K562 (cell line): ENCODE measurements at regions not wholly inside any gene's neighbourhood (a gene's known extent, or its start where the extent isn't known, plus 50 kb on each side); places are given as distances from the start of the nearest gene placed in this dataset.
A peak's percentile ranks its signal among the peaks of the same experiment; 100 is the strongest.

ENCODE experiments used
- ATAC-seq: fragments of 200-7000 bp; cut with Tn5 transposase; 3 replicates; pipeline ENCODE4 v1.9.1; 2020; ENCODE audit warnings: moderate library complexity
- BruUV-seq: library from RNA; stranded (reverse); fragments of 400-500 nt; replicated peaks from 2 replicates; lab custom pipeline; 2021; lab: Mats Ljungman, UMichigan
- CTCF ChIA-PET: fragments of 300-600 bp; formaldehyde crosslinking; extraction: SDS; loops from one replicate; lab custom pipeline; 2021; ENCODE audit warnings: low intra/inter-chr PET ratio; lab: Yijun Ruan, JAX
- POLR2A ChIA-PET: fragments of 300-600, 350-650 bp; sonication (Branson Sonifier 250); formaldehyde crosslinking; extraction: SDS; loops from one replicate; lab custom pipeline; 2021; ENCODE audit warnings: antibody characterized with exemption, inconsistent platforms; lab: Yijun Ruan, JAX
- DNase-seq, 4 experiments: peaks; one replicate each; pipeline versions ENCODE4 v3.0.0 to v3.0.0-alpha.2; 2011 to 2018; ENCODE audit warnings: low spot score in 3 of 4, mixed read lengths in 3 of 4; ENCODE audit errors: extremely low read depth in 1 of 4
- FAIRE-seq: peaks from 2 replicates; lab custom pipeline; 2011; peaks lifted over from hg19 to GRCh38; lab: Jason Lieb, UNC
- H2AFZ ChIP-seq: 2 replicates; pipeline ENCODE4 v1.6.0; 2011; ENCODE audit warnings: low read depth, low read length, control low read depth, inconsistent platforms
- H3K27ac ChIP-seq: fragments of 200-600 bp; 3 replicates; pipeline ENCODE4 v1.8.0; 2011; ENCODE audit warnings: low read depth, mild to moderate bottlenecking, control low read depth, inconsistent platforms, low read length, moderate library complexity, mixed read lengths; ENCODE audit errors: extremely low read depth
- H3K27me3 ChIP-seq, 2 experiments: fragments of 300-600 bp in 1 of 2; 2 replicates in 1 of 2; 3 replicates in 1 of 2; pipeline versions ENCODE4 v1.6.0 to v1.8.0; 2011; ENCODE audit warnings: inconsistent platforms in 2 of 2, low read length in 2 of 2, mild to moderate bottlenecking in 1 of 2, mixed read lengths in 1 of 2, moderate library complexity in 1 of 2; ENCODE audit not compliant: control insufficient read depth in 2 of 2, insufficient read depth in 2 of 2
- H3K36me3 ChIP-seq: fragments of 300-600 bp; 3 replicates; pipeline ENCODE4 v1.8.0; 2011; ENCODE audit warnings: mild to moderate bottlenecking, low read length, inconsistent platforms; ENCODE audit not compliant: control insufficient read depth, insufficient read depth
- H3K4me1 ChIP-seq, 2 experiments: fragments of 200-600 bp in 1 of 2; replicated peaks in 1 of 2; 2 replicates in 1 of 2; 3 replicates in 1 of 2; pipeline versions ENCODE4 v1.5.1 to v1.8.0; 2011; ENCODE audit warnings: inconsistent platforms in 2 of 2, low read length in 2 of 2, mild to moderate bottlenecking in 1 of 2, mixed read lengths in 1 of 2, moderate library complexity in 1 of 2; ENCODE audit not compliant: control insufficient read depth in 2 of 2, insufficient read depth in 2 of 2
- H3K4me2 ChIP-seq: 2 replicates; pipeline ENCODE4 v1.6.1; 2011; ENCODE audit warnings: low read length, control low read depth, inconsistent platforms, mixed read lengths; ENCODE audit not compliant: insufficient read depth
- H3K4me3 ChIP-seq: fragments of 200-600 bp; sonication (generic), shearing (Covaris generic); 2 replicates; pipeline ENCODE4 v1.5.1; 2016; ENCODE audit warnings: control low read depth, inconsistent platforms
- H3K79me2 ChIP-seq: fragments of 200-600 bp; 3 replicates; pipeline ENCODE4 v1.8.0; 2011; ENCODE audit warnings: low read length, inconsistent platforms; ENCODE audit not compliant: control insufficient read depth, insufficient read depth
- H3K9ac ChIP-seq, 2 experiments: 2 replicates each; pipeline versions ENCODE4 v1.6.0 to v1.6.1; 2011; ENCODE audit warnings: low read depth in 2 of 2, low read length in 2 of 2, control low read depth in 1 of 2, inconsistent platforms in 1 of 2, mild to moderate bottlenecking in 1 of 2, mixed read lengths in 1 of 2; ENCODE audit not compliant: insufficient read depth in 1 of 2
- H3K9me1 ChIP-seq: one replicate; pipeline ENCODE4 v1.6.0; 2011; ENCODE audit warnings: inconsistent platforms, mild to moderate bottlenecking, low read length, moderate library complexity; ENCODE audit not compliant: control insufficient read depth, insufficient read depth
- H3K9me3 ChIP-seq: replicated peaks from 2 replicates; pipeline ENCODE4 v1.5.1; 2011; ENCODE audit warnings: low read depth, low read length, inconsistent platforms; ENCODE audit not compliant: control insufficient read depth, insufficient read depth
- H4K20me1 ChIP-seq: replicated peaks from 2 replicates; pipeline ENCODE4 v1.6.1; 2011; ENCODE audit warnings: low read length, inconsistent platforms, mixed read lengths; ENCODE audit not compliant: control insufficient read depth, insufficient read depth
- ATF7 ChIP-seq: fragments of 450-650 bp; IDR thresholded peaks from 2 replicates; pipeline ENCODE4 v1.7.1; 2014; ENCODE audit warnings: mild to moderate bottlenecking, moderate library complexity
- BDP1 ChIP-seq: IDR thresholded peaks from 3 replicates; pipeline ENCODE4 v1.6.1; 2011; ENCODE audit not compliant: insufficient read length, insufficient read depth
- CBX3 ChIP-seq, 2 experiments: IDR thresholded peaks; 1 replicate in 1 of 2; 2 replicates in 1 of 2; pipeline ENCODE4 v1.6.1; 2012; ENCODE audit warnings: inconsistent platforms in 2 of 2, low read length in 2 of 2, borderline replicate concordance in 1 of 2, control low read depth in 1 of 2
- GABPA ChIP-seq: fragments of 200-800 bp; sonication (Bioruptor generic); conservative IDR thresholded peaks from 2 replicates; pipeline ENCODE4 v1.6.1; 2016; ENCODE audit warnings: low read depth, missing genetic modification characterization, missing compliant biosample characterization
- HLTF ChIP-seq: fragments of 450-650 bp; IDR thresholded peaks from 2 replicates; pipeline ENCODE4 v1.6.1; 2016
- HOXB6 ChIP-seq: fragments of 250-450 bp; sonication (Bioruptor Pico); IDR thresholded peaks from 2 replicates; pipeline ENCODE4 v1.5.1; 2022; ENCODE audit warnings: mild to moderate bottlenecking, borderline replicate concordance
- KDM1A ChIP-seq, 2 experiments: fragments of 450-650 bp; IDR thresholded peaks; 2 replicates each; pipeline ENCODE4 v1.6.1; 2016; ENCODE audit warnings: mild to moderate bottlenecking in 2 of 2
- LCOR ChIP-seq: sonication (generic); formaldehyde crosslinking; IDR thresholded peaks from 2 replicates; pipeline ENCODE4 v1.8.0; 2022; ENCODE audit warnings: mild to moderate bottlenecking, missing genetic modification reagents
- MITF ChIP-seq: IDR thresholded peaks from 2 replicates; pipeline ENCODE4 v1.6.1; 2014; ENCODE audit warnings: antibody characterized with exemption
- SMARCE1 ChIP-seq: fragments of 450-650 bp; IDR thresholded peaks from 2 replicates; pipeline ENCODE4 v1.7.1; 2016; ENCODE audit warnings: mild to moderate bottlenecking
- TOE1 ChIP-seq, 2 experiments: fragments of 450-650 bp in 1 of 2; sonication (generic) in 1 of 2; formaldehyde crosslinking in 1 of 2; IDR thresholded peaks; 2 replicates each; pipeline versions ENCODE4 v1.7.1 to v1.8.0; 2016 to 2022; ENCODE audit warnings: borderline replicate concordance in 2 of 2, mild to moderate bottlenecking in 2 of 2, antibody characterized with exemption in 1 of 2, inconsistent platforms in 1 of 2, low read depth in 1 of 2, missing genetic modification reagents in 1 of 2, moderate library complexity in 1 of 2
- TRIM24 ChIP-seq, 2 experiments: fragments of 450-650 bp; IDR thresholded peaks; 2 replicates each; pipeline ENCODE4 v1.6.1; 2016
- ZKSCAN8 ChIP-seq: fragments of 200-800 bp; sonication (Bioruptor generic); IDR thresholded peaks from 2 replicates; pipeline ENCODE4 v1.6.1; 2016; ENCODE audit warnings: missing genetic modification characterization, missing compliant biosample characterization
- ZNF589 ChIP-seq: fragments of 200-800 bp; sonication (Bioruptor generic); IDR thresholded peaks from 2 replicates; pipeline ENCODE4 v1.6.1; 2016; ENCODE audit warnings: low read depth, missing genetic modification characterization, missing compliant biosample characterization
- WGBS: fragments of 100-300 bp; shearing (Covaris generic); methylation state at CpG from one replicate; pipeline ENCODE4 v1.1.6; 2016; ENCODE audit warnings: low coverage, mixed read lengths; ENCODE audit not compliant: insufficient coverage; ENCODE audit errors: missing lambda C conversion rate; 5-methylcytosine and 5-hydroxymethylcytosine counted together
- in situ Hi-C: fragments of 300-500 bp; cut with MboI; formaldehyde crosslinking; loops from 4 replicates; pipeline ENCODE4 v1.15.0; 2018; ENCODE audit warnings: inconsistent platforms, mixed read lengths
- intact Hi-C: fragments of 100-400 bp; cut with micrococcal nuclease; formaldehyde crosslinking; loops from 2 replicates; pipeline ENCODE4 v1.14.2; 2022
- TF ChIP-seq, protein P1 (sequence below): fragments of 450-650 bp; formaldehyde crosslinking; IDR thresholded peaks from 2 replicates; pipeline ENCODE4 v1.4.0; 2022; ENCODE audit warnings: mild to moderate bottlenecking, moderate library complexity
- TF ChIP-seq, protein P2 (sequence below): fragments of 200-800 bp; sonication (Bioruptor generic); IDR thresholded peaks from 2 replicates; pipeline ENCODE4 v1.6.1; 2017; ENCODE audit warnings: missing genetic modification characterization, missing compliant biosample characterization

DNA sequence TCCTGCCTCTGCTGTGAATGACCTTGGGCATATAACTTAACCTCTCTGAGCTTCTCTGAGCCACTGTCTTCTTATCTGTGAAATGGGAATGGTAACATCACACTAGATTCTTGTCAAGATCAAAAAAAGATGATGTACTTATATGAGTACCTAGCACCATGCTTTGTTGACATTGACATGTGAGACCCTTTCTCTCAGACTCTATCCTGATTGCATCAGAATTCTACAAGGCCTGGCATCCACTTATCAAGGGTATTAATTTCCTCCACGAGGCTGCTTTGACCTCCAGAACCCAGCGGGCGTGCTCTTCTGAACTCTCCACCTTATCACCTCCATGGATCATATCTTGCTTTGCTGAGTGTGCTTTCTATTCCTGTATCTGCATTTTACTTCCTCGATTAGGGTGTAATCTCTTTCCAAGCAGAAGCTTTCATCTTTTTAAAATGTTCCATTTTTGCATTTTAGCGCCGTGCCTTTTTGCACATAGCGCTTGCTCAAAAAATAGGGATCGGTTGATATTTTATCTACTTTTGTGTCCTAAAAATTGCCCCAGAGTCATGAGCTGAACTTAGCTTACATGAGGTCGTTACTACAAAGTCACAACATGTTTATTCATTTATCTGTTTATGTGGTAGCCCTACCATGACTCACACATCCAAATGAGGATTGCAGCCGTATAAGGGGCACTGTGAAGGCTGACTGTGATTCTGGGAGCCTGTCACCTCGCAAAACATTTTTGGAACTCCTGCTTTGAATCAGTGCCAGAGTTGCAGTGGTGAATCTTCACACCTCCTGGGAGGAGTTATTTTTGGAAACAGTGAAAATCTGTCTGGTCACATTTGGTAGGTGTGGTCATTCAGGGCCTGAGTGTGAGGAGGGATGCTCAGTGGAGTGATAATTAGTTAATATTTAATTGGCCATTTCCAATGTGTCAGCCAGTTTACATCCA lies 63.2 kb downstream of the IER5 start:
- WGBS: 6% methylated on average over 11 of the region's 11 CpGs
- 0 out of 2 replicates have a peak, but pooled peaks have one; percentile 40 for TF ChIP-seq LCOR (CRISPR knock-in tag)
- TF ChIP-seq GABPA (tag): no peak; the same call in 1 of the 2 replicates
- TF ChIP-seq MITF: 0 out of 2 replicates have a peak, but pooled peaks have one; percentile 13
- peak; percentile 86 for TF ChIP-seq SMARCE1
- TF ChIP-seq CBX3 (IDR thresholded peaks at IDR 0.05; ENCODE audit: borderline replicate concordance in 1 of 2, low read length in 2 of 2): peak in 1 of 2 experiments; percentile 26; a peak in 1 of 3 replicates
- 0 out of 2 replicates have a peak, but pooled peaks have one; percentile 20 for TF ChIP-seq ZKSCAN8 (CRISPR knock-in tag)
- no peak for TF ChIP-seq TOE1 (IDR thresholded peaks at IDR 0.05; ENCODE audit: borderline replicate concordance)
- TF ChIP-seq TOE1 (CRISPR knock-in tag; IDR thresholded peaks at IDR 0.05; ENCODE audit: borderline replicate concordance, low read depth): no peak
- no peak for TF ChIP-seq HLTF
- TF ChIP-seq ATF7: 0 out of 2 replicates have a peak, but pooled peaks have one; percentile 21
- TF ChIP-seq, protein P1, sequence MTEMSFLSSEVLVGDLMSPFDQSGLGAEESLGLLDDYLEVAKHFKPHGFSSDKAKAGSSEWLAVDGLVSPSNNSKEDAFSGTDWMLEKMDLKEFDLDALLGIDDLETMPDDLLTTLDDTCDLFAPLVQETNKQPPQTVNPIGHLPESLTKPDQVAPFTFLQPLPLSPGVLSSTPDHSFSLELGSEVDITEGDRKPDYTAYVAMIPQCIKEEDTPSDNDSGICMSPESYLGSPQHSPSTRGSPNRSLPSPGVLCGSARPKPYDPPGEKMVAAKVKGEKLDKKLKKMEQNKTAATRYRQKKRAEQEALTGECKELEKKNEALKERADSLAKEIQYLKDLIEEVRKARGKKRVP (CRISPR knock-in tag): peak; percentile 77
- TF ChIP-seq HOXB6 (CRISPR knock-in tag): no peak
- TF ChIP-seq KDM1A (IDR thresholded peaks at IDR 0.05): peak; percentile 85 to 88
- TF ChIP-seq TRIM24 (IDR thresholded peaks at IDR 0.05): peak in 1 of 2 experiments; percentile 62; a peak in 3 of 4 replicates
- TF ChIP-seq, protein P2, sequence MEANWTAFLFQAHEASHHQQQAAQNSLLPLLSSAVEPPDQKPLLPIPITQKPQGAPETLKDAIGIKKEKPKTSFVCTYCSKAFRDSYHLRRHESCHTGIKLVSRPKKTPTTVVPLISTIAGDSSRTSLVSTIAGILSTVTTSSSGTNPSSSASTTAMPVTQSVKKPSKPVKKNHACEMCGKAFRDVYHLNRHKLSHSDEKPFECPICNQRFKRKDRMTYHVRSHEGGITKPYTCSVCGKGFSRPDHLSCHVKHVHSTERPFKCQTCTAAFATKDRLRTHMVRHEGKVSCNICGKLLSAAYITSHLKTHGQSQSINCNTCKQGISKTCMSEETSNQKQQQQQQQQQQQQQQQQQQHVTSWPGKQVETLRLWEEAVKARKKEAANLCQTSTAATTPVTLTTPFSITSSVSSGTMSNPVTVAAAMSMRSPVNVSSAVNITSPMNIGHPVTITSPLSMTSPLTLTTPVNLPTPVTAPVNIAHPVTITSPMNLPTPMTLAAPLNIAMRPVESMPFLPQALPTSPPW (CRISPR knock-in tag): 0 out of 2 replicates have a peak, but pooled peaks have one; percentile 16
- TF ChIP-seq BDP1: no peak
- peak; percentile 63; the same call in 1 of the 2 replicates for TF ChIP-seq ZNF589 (CRISPR knock-in tag)

More for the DNA sequence above, 63.2 kb downstream of the IER5 start:
- H3K4me3 ChIP-seq: no peak overlapping the region
- peak in 2 of 4 experiments; percentile 34 to 62 for DNase-seq
- POLR2A ChIA-PET: interaction anchor here (0.6 to 2.1 kb wide), 4 partner anchors 16 to 119 kb away, joined by 3 to 5 read pairs (median 3); no protein-coding TSS in a partner anchor
- FAIRE-seq: peak; percentile 63
- peak; percentile 4; the same call in 2 of the 3 replicates for ATAC-seq
- H2AFZ ChIP-seq: no peak overlapping the region; the same call in 1 of the 2 replicates
- H3K9me1 ChIP-seq: no peaks in the 10 kb centered on the region
- H3K9me3 ChIP-seq: no peaks in the 10 kb centered on the region
- no peak overlapping the region; the same call in 2 of the 3 replicates for H3K27ac ChIP-seq
- peak overlapping the region; percentile 40; the same call in 1 of the 2 replicates for H3K4me2 ChIP-seq
- H3K79me2 ChIP-seq: no peaks in the 10 kb centered on the region
- in situ Hi-C loops: loop anchor here (25.0 kb wide), 2 partner anchors 514 to 889 kb away; partner anchors contain the start of gene XPR1
- BruUV-seq: no TSS peak
- H3K4me1 ChIP-seq: peaks cover 27 to 31% of the 10 kb centered on the region in 2 experiments
- CTCF ChIA-PET: interaction anchor here (0.6 to 1.3 kb wide), 3 partner anchors 10 to 67 kb away, joined by 3 to 4 read pairs (median 3); no protein-coding TSS in a partner anchor
- no peaks in the 10 kb centered on the region for H4K20me1 ChIP-seq
- H3K27me3 ChIP-seq: no peaks in the 10 kb centered on the region
- no peaks in the 10 kb centered on the region for H3K36me3 ChIP-seq
- peak overlapping the region in 1 of 2 experiments; percentile 47; a peak in 2 of 4 replicates for H3K9ac ChIP-seq
- intact Hi-C loops: loop anchor here (5.0 to 10.0 kb wide), 2 partner anchors 219 to 517 kb away; partner anchors contain the start of gene XPR1
